GM23338 (cell line): ENCODE measurements at regions not wholly inside any gene's neighbourhood (a gene's known extent, or its start where the extent isn't known, plus 50 kb on each side); places are given as distances from the start of the nearest gene placed in this dataset.

ENCODE experiments used
- ATAC-seq: fragments of 200-7000 bp; cut with Tn5 transposase; 3 replicates; pipeline ENCODE4 v1.9.1; 2020
- DNase-seq: peaks from one replicate; pipeline ENCODE4 v3.0.0-alpha.2; 2015; ENCODE audit warnings: low spot score
- H2AFZ ChIP-seq: fragments of 200-600 bp; sonication (generic); 2 replicates; pipeline ENCODE4 v1.8.0; 2016; ENCODE audit warnings: antibody characterized with exemption, mild to moderate bottlenecking, moderate library complexity
- H3F3A ChIP-seq: fragments of 200-600 bp; sonication (generic); replicated peaks from 2 replicates; pipeline ENCODE4 v1.8.0; 2017; ENCODE audit warnings: antibody characterized with exemption, mixed run types, low read depth
- H3K27ac ChIP-seq: fragments of 200-600 bp; sonication (generic); 2 replicates; pipeline ENCODE4 v1.6.1; 2016; ENCODE audit warnings: low read depth
- H3K27me3 ChIP-seq: fragments of 200-600 bp; sonication (generic); 2 replicates; pipeline ENCODE4 v1.8.0; 2016; ENCODE audit warnings: mild to moderate bottlenecking, mixed run types, moderate library complexity; ENCODE audit not compliant: insufficient read depth
- H3K36me3 ChIP-seq: fragments of 200-600 bp; sonication (generic); 2 replicates; pipeline ENCODE4 v1.8.0; 2016; ENCODE audit warnings: mild to moderate bottlenecking; ENCODE audit not compliant: insufficient read depth
- H3K4me1 ChIP-seq: fragments of 200-600 bp; sonication (generic); 2 replicates; pipeline ENCODE4 v1.8.0; 2016; ENCODE audit warnings: mild to moderate bottlenecking, moderate library complexity; ENCODE audit not compliant: insufficient read depth
- H3K4me2 ChIP-seq: fragments of 200-600 bp; sonication (generic); 2 replicates; pipeline ENCODE4 v1.7.1; 2017; ENCODE audit warnings: mixed run types
- H3K4me3 ChIP-seq: fragments of 200-600 bp; sonication (generic); 2 replicates; pipeline ENCODE4 v1.6.1; 2016; ENCODE audit warnings: mixed run types
- H3K79me2 ChIP-seq: fragments of 200-600 bp; sonication (generic); replicated peaks from 2 replicates; pipeline ENCODE4 v1.8.0; 2017; ENCODE audit warnings: mild to moderate bottlenecking; ENCODE audit not compliant: insufficient read depth
- H3K9me2 ChIP-seq: fragments of 200-600 bp; sonication (generic); 2 replicates; pipeline ENCODE4 v1.8.0; 2017; ENCODE audit not compliant: insufficient read depth
- H4K20me1 ChIP-seq: fragments of 200-600 bp; sonication (generic); replicated peaks from 2 replicates; pipeline ENCODE4 v1.8.0; 2017; ENCODE audit warnings: mild to moderate bottlenecking; ENCODE audit not compliant: insufficient read depth
- H3K27ac Mint-ChIP-seq: 2 replicates; pipeline ENCODE4 v1.8.0; 2020; ENCODE audit warnings: inconsistent platforms, mild to moderate bottlenecking, moderate library complexity, mixed read lengths
- H3K27me3 Mint-ChIP-seq: 3 replicates; pipeline ENCODE4 v1.8.0; 2022; ENCODE audit warnings: low read depth, mild to moderate bottlenecking, moderate library complexity, mixed read lengths, inconsistent platforms; ENCODE audit not compliant: insufficient read depth, poor library complexity
- H3K36me3 Mint-ChIP-seq: 3 replicates; pipeline ENCODE4 v1.8.0; 2021; ENCODE audit warnings: low read depth, mild to moderate bottlenecking, inconsistent platforms, moderate library complexity, mixed read lengths
- H3K4me1 Mint-ChIP-seq: 3 replicates; pipeline ENCODE4 v1.8.0; 2020; ENCODE audit warnings: mild to moderate bottlenecking, inconsistent platforms, mixed read lengths
- H3K4me3 Mint-ChIP-seq: 3 replicates; pipeline ENCODE4 v1.8.0; 2021; ENCODE audit warnings: moderate library complexity, mild to moderate bottlenecking, inconsistent platforms, mixed read lengths
- H3K9me3 Mint-ChIP-seq: 3 replicates; pipeline ENCODE4 v1.8.0; 2020; ENCODE audit warnings: moderate library complexity, mild to moderate bottlenecking, inconsistent platforms, mixed read lengths
- CREB1 ChIP-seq: fragments of 250-450 bp; sonication (Bioruptor Pico); IDR thresholded peaks from 2 replicates; pipeline ENCODE4 v1.5.0; 2020; ENCODE audit warnings: low read depth, mild to moderate bottlenecking, moderate library complexity
- EZH2 ChIP-seq: fragments of 200-600 bp; sonication (generic); IDR thresholded peaks from one replicate; pipeline ENCODE4 v1.8.0; 2017; ENCODE audit warnings: antibody characterized with exemption, mild to moderate bottlenecking, low read depth; ENCODE audit not compliant: unreplicated experiment
- EZH2phosphoT487 ChIP-seq: fragments of 200-600 bp; sonication (generic); IDR thresholded peaks from one replicate; pipeline ENCODE4 v1.8.1; 2018; ENCODE audit warnings: antibody characterized with exemption; ENCODE audit not compliant: unreplicated experiment
- JUNB ChIP-seq: IDR thresholded peaks from one replicate; pipeline ENCODE4 v1.6.1; 2016; ENCODE audit warnings: antibody characterized with exemption; ENCODE audit not compliant: unreplicated experiment
- NANOG ChIP-seq: IDR thresholded peaks from 2 replicates; pipeline ENCODE4 v1.6.1; 2016; ENCODE audit warnings: antibody characterized with exemption, borderline replicate concordance
- POLR2AphosphoS5 ChIP-seq: IDR thresholded peaks from 2 replicates; pipeline ENCODE4 v1.6.1; 2016; ENCODE audit warnings: antibody characterized with exemption, low read depth
- REST ChIP-seq: IDR thresholded peaks from one replicate; pipeline ENCODE4 v1.6.1; 2018; ENCODE audit warnings: antibody characterized with exemption; ENCODE audit not compliant: unreplicated experiment
- STAT1 ChIP-seq: IDR thresholded peaks from one replicate; pipeline ENCODE4 v1.6.1; 2016; ENCODE audit warnings: antibody characterized with exemption; ENCODE audit not compliant: unreplicated experiment
- ZNF114 ChIP-seq: fragments of 250-450 bp; sonication (Bioruptor Pico); IDR thresholded peaks from 2 replicates; pipeline ENCODE4 v1.5.0; 2020; ENCODE audit warnings: mild to moderate bottlenecking, moderate library complexity
- ZNF331 ChIP-seq: fragments of 250-450 bp; sonication (Bioruptor Pico); IDR thresholded peaks from 2 replicates; pipeline ENCODE4 v1.5.0; 2020; ENCODE audit warnings: low read depth, mild to moderate bottlenecking, moderate library complexity
- TF ChIP-seq, protein P1 (sequence below): IDR thresholded peaks from 2 replicates; pipeline ENCODE4 v1.6.1; 2016; ENCODE audit warnings: antibody characterized with exemption
- TF ChIP-seq, protein P2 (sequence below): fragments of 250-450 bp; sonication (Bioruptor Pico); IDR thresholded peaks from 2 replicates; pipeline ENCODE4 v1.5.0; 2020; ENCODE audit warnings: mild to moderate bottlenecking, moderate library complexity

GRCh38 chr12:71283883-71284282 is 126.1 kb upstream of the TSPAN8 start (continued):
- TF ChIP-seq, protein P1, sequence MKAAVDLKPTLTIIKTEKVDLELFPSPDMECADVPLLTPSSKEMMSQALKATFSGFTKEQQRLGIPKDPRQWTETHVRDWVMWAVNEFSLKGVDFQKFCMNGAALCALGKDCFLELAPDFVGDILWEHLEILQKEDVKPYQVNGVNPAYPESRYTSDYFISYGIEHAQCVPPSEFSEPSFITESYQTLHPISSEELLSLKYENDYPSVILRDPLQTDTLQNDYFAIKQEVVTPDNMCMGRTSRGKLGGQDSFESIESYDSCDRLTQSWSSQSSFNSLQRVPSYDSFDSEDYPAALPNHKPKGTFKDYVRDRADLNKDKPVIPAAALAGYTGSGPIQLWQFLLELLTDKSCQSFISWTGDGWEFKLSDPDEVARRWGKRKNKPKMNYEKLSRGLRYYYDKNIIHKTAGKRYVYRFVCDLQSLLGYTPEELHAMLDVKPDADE, result no peak
- no peak for TF ChIP-seq ZNF114
- no peak for TF ChIP-seq STAT1
- TF ChIP-seq, protein P2, sequence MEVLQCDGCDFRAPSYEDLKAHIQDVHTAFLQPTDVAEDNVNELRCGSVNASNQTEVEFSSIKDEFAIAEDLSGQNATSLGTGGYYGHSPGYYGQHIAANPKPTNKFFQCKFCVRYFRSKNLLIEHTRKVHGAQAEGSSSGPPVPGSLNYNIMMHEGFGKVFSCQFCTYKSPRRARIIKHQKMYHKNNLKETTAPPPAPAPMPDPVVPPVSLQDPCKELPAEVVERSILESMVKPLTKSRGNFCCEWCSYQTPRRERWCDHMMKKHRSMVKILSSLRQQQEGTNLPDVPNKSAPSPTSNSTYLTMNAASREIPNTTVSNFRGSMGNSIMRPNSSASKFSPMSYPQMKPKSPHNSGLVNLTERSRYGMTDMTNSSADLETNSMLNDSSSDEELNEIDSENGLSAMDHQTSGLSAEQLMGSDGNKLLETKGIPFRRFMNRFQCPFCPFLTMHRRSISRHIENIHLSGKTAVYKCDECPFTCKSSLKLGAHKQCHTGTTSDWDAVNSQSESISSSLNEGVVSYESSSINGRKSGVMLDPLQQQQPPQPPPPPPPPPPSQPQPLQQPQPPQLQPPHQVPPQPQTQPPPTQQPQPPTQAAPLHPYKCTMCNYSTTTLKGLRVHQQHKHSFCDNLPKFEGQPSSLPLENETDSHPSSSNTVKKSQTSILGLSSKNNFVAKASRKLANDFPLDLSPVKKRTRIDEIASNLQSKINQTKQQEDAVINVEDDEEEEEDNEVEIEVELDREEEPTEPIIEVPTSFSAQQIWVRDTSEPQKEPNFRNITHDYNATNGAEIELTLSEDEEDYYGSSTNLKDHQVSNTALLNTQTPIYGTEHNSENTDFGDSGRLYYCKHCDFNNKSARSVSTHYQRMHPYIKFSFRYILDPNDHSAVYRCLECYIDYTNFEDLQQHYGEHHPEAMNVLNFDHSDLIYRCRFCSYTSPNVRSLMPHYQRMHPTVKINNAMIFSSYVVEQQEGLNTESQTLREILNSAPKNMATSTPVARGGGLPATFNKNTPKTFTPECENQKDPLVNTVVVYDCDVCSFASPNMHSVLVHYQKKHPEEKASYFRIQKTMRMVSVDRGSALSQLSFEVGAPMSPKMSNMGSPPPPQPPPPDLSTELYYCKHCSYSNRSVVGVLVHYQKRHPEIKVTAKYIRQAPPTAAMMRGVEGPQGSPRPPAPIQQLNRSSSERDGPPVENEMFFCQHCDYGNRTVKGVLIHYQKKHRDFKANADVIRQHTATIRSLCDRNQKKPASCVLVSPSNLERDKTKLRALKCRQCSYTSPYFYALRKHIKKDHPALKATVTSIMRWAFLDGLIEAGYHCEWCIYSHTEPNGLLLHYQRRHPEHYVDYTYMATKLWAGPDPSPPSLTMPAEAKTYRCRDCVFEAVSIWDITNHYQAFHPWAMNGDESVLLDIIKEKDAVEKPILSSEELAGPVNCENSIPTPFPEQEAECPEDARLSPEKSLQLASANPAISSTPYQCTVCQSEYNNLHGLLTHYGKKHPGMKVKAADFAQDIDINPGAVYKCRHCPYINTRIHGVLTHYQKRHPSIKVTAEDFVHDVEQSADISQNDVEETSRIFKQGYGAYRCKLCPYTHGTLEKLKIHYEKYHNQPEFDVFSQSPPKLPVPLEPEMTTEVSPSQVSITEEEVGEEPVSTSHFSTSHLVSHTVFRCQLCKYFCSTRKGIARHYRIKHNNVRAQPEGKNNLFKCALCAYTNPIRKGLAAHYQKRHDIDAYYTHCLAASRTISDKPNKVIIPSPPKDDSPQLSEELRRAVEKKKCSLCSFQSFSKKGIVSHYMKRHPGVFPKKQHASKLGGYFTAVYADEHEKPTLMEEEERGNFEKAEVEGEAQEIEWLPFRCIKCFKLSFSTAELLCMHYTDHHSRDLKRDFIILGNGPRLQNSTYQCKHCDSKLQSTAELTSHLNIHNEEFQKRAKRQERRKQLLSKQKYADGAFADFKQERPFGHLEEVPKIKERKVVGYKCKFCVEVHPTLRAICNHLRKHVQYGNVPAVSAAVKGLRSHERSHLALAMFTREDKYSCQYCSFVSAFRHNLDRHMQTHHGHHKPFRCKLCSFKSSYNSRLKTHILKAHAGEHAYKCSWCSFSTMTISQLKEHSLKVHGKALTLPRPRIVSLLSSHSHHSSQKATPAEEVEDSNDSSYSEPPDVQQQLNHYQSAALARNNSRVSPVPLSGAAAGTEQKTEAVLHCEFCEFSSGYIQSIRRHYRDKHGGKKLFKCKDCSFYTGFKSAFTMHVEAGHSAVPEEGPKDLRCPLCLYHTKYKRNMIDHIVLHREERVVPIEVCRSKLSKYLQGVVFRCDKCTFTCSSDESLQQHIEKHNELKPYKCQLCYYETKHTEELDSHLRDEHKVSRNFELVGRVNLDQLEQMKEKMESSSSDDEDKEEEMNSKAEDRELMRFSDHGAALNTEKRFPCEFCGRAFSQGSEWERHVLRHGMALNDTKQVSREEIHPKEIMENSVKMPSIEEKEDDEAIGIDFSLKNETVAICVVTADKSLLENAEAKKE (CRISPR knock-in tag), result no peak
- TF ChIP-seq POLR2AphosphoS5, result no peak
- TF ChIP-seq CREB1 (CRISPR knock-in tag), result no peak

- H3K27ac ChIP-seq, result no peak overlapping the region
- H3K4me1 ChIP-seq, result no peaks in the 10 kb centered on the region
- H3K27ac Mint-ChIP-seq, result no peak overlapping the region
- DNase-seq (no peak), ATAC-seq (no peak)
- no peak overlapping the region for H3K4me3 Mint-ChIP-seq
- H3K4me3 ChIP-seq, result no peak overlapping the region
- H3K4me2 ChIP-seq, result no peak overlapping the region
- H3K27me3 ChIP-seq, result no peaks in the 10 kb centered on the region
- H3K9me2 ChIP-seq, result no peaks in the 10 kb centered on the region
- H3K9me3 Mint-ChIP-seq, result no peaks in the 10 kb centered on the region
- H3K27me3 Mint-ChIP-seq, result no peaks in the 10 kb centered on the region
- no peaks in the 10 kb centered on the region for H3K79me2 ChIP-seq
- H3K36me3 ChIP-seq, result no peaks in the 10 kb centered on the region
- H4K20me1 ChIP-seq, result no peaks in the 10 kb centered on the region
- peaks cover 8% of the 10 kb centered on the region for H3K4me1 Mint-ChIP-seq
- H3K36me3 Mint-ChIP-seq, result no peaks in the 10 kb centered on the region
- H3F3A ChIP-seq, result no peaks in the 10 kb centered on the region
- H2AFZ ChIP-seq, result no peak overlapping the region
- TF ChIP-seq STAT1, result no peak
- TF ChIP-seq NANOG, result no peak
- TF ChIP-seq ZNF331 (CRISPR knock-in tag), result no peak
- TF ChIP-seq REST, result no peak
- TF ChIP-seq ZNF114, result no peak
- no peak for TF ChIP-seq JUNB
- TF ChIP-seq EZH2, result no peak
- TF ChIP-seq CREB1 (CRISPR knock-in tag), result no peak
- TF ChIP-seq POLR2AphosphoS5, result no peak
- TF ChIP-seq EZH2phosphoT487, result no peak
- TF ChIP-seq, protein P1, result no peak
Measured at GRCh38 chr12:71282925-71283324, 125.1 kb upstream of the TSPAN8 start.
